IMR-90 (cell line): ENCODE measurements at regions not wholly inside any gene's neighbourhood (a gene's known extent, or its start where the extent isn't known, plus 50 kb on each side); places are given as distances from the start of the nearest gene placed in this dataset.

Experiments
- ATAC-seq: fragments of 200-7000 bp; cut with Tn5 transposase; 2 replicates; pipeline ENCODE4 v1.9.1; 2020; ENCODE audit warnings: low read depth, mild to moderate bottlenecking, moderate library complexity
- BruUV-seq: library from RNA; stranded (reverse); fragments of 400-500 nt; replicated peaks from 2 replicates; lab custom pipeline; 2021; lab: Mats Ljungman, UMichigan
- CTCF ChIA-PET: fragments of 300-600 bp; formaldehyde crosslinking; extraction: SDS; loops from one replicate; lab custom pipeline; 2021; ENCODE audit warnings: antibody characterized with exemption; lab: Yijun Ruan, JAX
- POLR2A ChIA-PET: fragments of 300-600 bp; sonication (Branson Sonifier 250); formaldehyde crosslinking; loops from one replicate; lab custom pipeline; 2022; ENCODE audit warnings: antibody characterized with exemption; ENCODE audit not compliant: unreplicated experiment; lab: Charles Lee
- DNase-seq: peaks from one replicate; pipeline ENCODE4 v3.0.0; 2013
- H2AFZ ChIP-seq: replicated peaks from 2 replicates; pipeline ENCODE3; 2013; ENCODE audit warnings: low read length, mild to moderate bottlenecking; ENCODE audit not compliant: poor library complexity
- H2AK5ac ChIP-seq: 2 replicates; pipeline ENCODE4 v1.6.1; 2013; ENCODE audit warnings: low read depth, low read length, inconsistent platforms
- H2AK9ac ChIP-seq: replicated peaks from 2 replicates; pipeline ENCODE3; 2013; ENCODE audit warnings: mild to moderate bottlenecking, low read depth, low read length, moderate library complexity; ENCODE audit not compliant: poor library complexity
- H2BK120ac ChIP-seq: 2 replicates; pipeline ENCODE4 v1.6.1; 2013; ENCODE audit warnings: low read depth, low read length, inconsistent platforms
- H2BK15ac ChIP-seq: 3 replicates; pipeline ENCODE4 v1.6.1; 2013; ENCODE audit warnings: low read depth, low read length, inconsistent platforms
- H2BK20ac ChIP-seq: 2 replicates; pipeline ENCODE4 v1.6.1; 2013; ENCODE audit warnings: low read depth, mild to moderate bottlenecking, inconsistent platforms, low read length, moderate library complexity
- H2BK5ac ChIP-seq: 2 replicates; pipeline ENCODE4 v1.6.1; 2013; ENCODE audit warnings: mild to moderate bottlenecking, low read depth, low read length, inconsistent platforms; ENCODE audit not compliant: poor library complexity, severe bottlenecking
- H3K14ac ChIP-seq: replicated peaks from 2 replicates; pipeline ENCODE4 v1.6.1; 2013; ENCODE audit warnings: low read depth, low read length, inconsistent platforms
- H3K18ac ChIP-seq: 2 replicates; pipeline ENCODE4 v1.6.1; 2013; ENCODE audit warnings: low read depth, low read length, control low read depth
- H3K23ac ChIP-seq: 2 replicates; pipeline ENCODE4 v1.6.1; 2013; ENCODE audit warnings: low read depth, low read length, inconsistent platforms
- H3K27ac ChIP-seq: 2 replicates; pipeline ENCODE4 v1.5.1; 2013; ENCODE audit warnings: mild to moderate bottlenecking, control low read depth, low read length; ENCODE audit not compliant: insufficient read depth
- H3K27me3 ChIP-seq: 2 replicates; pipeline ENCODE4 v1.6.1; 2013; ENCODE audit warnings: low read length; ENCODE audit not compliant: control insufficient read depth, insufficient read depth
- H3K36me3 ChIP-seq: 2 replicates; pipeline ENCODE4 v1.6.1; 2013; ENCODE audit warnings: low read length, mixed read lengths; ENCODE audit not compliant: control insufficient read depth, insufficient read depth
- H3K4ac ChIP-seq: 2 replicates; pipeline ENCODE4 v1.6.1; 2013; ENCODE audit warnings: low read depth, low read length, inconsistent platforms
- H3K4me1 ChIP-seq: 2 replicates; pipeline ENCODE4 v1.6.1; 2013; ENCODE audit warnings: low read length, mixed read lengths; ENCODE audit not compliant: control insufficient read depth, insufficient read depth
- H3K4me2 ChIP-seq: 2 replicates; pipeline ENCODE4 v1.6.1; 2013; ENCODE audit warnings: low read depth, mild to moderate bottlenecking, control low read depth, low read length, moderate library complexity
- H3K4me3 ChIP-seq: 2 replicates; pipeline ENCODE4 v1.5.1; 2013; ENCODE audit warnings: low read depth, mild to moderate bottlenecking, control low read depth, low read length, moderate library complexity; ENCODE audit not compliant: insufficient read depth
- H3K56ac ChIP-seq: 2 replicates; pipeline ENCODE4 v1.6.1; 2013; ENCODE audit warnings: low read length, inconsistent platforms; ENCODE audit not compliant: insufficient read depth; ENCODE audit errors: extremely low read depth
- H3K79me1 ChIP-seq, 2 experiments: 2 replicates each; pipeline ENCODE4 v1.6.1; 2013; ENCODE audit warnings: low read length in 2 of 2, inconsistent platforms in 1 of 2, low read depth in 1 of 2
- H3K9ac ChIP-seq: 2 replicates; pipeline ENCODE4 v1.6.1; 2013; ENCODE audit warnings: low read depth, low read length, control low read depth
- H3K9me1 ChIP-seq: 2 replicates; pipeline ENCODE4 v1.6.1; 2013; ENCODE audit warnings: low read length, inconsistent platforms; ENCODE audit not compliant: insufficient read depth
- H3K9me3 ChIP-seq: 2 replicates; pipeline ENCODE4 v1.6.1; 2013; ENCODE audit warnings: low read length; ENCODE audit not compliant: control insufficient read depth, insufficient read depth
- H4K20me1 ChIP-seq: 2 replicates; pipeline ENCODE4 v1.6.1; 2013; ENCODE audit warnings: low read length, inconsistent platforms; ENCODE audit not compliant: insufficient read depth
- H4K5ac ChIP-seq: 2 replicates; pipeline ENCODE4 v1.6.1; 2013; ENCODE audit warnings: mild to moderate bottlenecking, low read depth, low read length, control low read depth
- H4K8ac ChIP-seq, 2 experiments: 2 replicates each; pipeline ENCODE4 v1.6.1; 2013; ENCODE audit warnings: low read depth in 2 of 2, low read length in 2 of 2, control low read depth in 1 of 2, inconsistent platforms in 1 of 2
- H4K91ac ChIP-seq: 2 replicates; pipeline ENCODE4 v1.6.1; 2013; ENCODE audit warnings: low read depth, low read length, inconsistent platforms; ENCODE audit not compliant: insufficient read depth
- BHLHE40 ChIP-seq: fragments of 150-350 bp; IDR thresholded peaks from 2 replicates; pipeline ENCODE4 v1.6.1; 2016; ENCODE audit warnings: mild to moderate bottlenecking, low read depth, low read length
- CEBPB ChIP-seq: IDR thresholded peaks from 2 replicates; pipeline ENCODE4 v1.6.1; 2012; ENCODE audit warnings: low read depth, low read length, improper control_type of control experiment
- CHD1 ChIP-seq: IDR thresholded peaks from 2 replicates; pipeline ENCODE4 v1.6.1; 2012; ENCODE audit warnings: low read depth, low read length, improper control_type of control experiment
- FOS ChIP-seq: fragments of 150-350 bp; IDR thresholded peaks from 2 replicates; pipeline ENCODE4 v1.6.1; 2016; ENCODE audit warnings: low read depth, low read length
- MAFK ChIP-seq: IDR thresholded peaks from 2 replicates; pipeline ENCODE4 v1.6.1; 2012; ENCODE audit warnings: low read depth, low read length, improper control_type of control experiment
- MAZ ChIP-seq: IDR thresholded peaks from 2 replicates; pipeline ENCODE4 v1.6.1; 2012; ENCODE audit warnings: low read depth, mild to moderate bottlenecking, low read length, improper control_type of control experiment, moderate library complexity, borderline replicate concordance
- MXI1 ChIP-seq: IDR thresholded peaks from 2 replicates; pipeline ENCODE4 v1.6.1; 2012; ENCODE audit warnings: low read depth, mild to moderate bottlenecking, low read length, moderate library complexity, borderline replicate concordance
- NFE2L2 ChIP-seq: fragments of 150-350 bp; IDR thresholded peaks from 2 replicates; pipeline ENCODE4 v1.6.1; 2016; ENCODE audit warnings: low read depth, mild to moderate bottlenecking, low read length
- POLR2A ChIP-seq: IDR thresholded peaks from 2 replicates; pipeline ENCODE4 v1.6.1; 2012; ENCODE audit warnings: mild to moderate bottlenecking, low read depth, low read length
- RAD21 ChIP-seq: IDR thresholded peaks from 2 replicates; pipeline ENCODE4 v1.6.1; 2012; ENCODE audit warnings: low read length, improper control_type of control experiment
- RCOR1 ChIP-seq: IDR thresholded peaks from 2 replicates; pipeline ENCODE4 v1.6.1; 2012; ENCODE audit warnings: mild to moderate bottlenecking, low read length, improper control_type of control experiment; ENCODE audit not compliant: insufficient replicate concordance
- RFX5 ChIP-seq: IDR thresholded peaks from 2 replicates; pipeline ENCODE4 v1.8.0; 2012; ENCODE audit warnings: low read depth, mild to moderate bottlenecking, low read length, moderate library complexity
- SMC3 ChIP-seq: fragments of 150-350 bp; IDR thresholded peaks from 2 replicates; pipeline ENCODE4 v1.6.1; 2016; ENCODE audit warnings: low read depth, mild to moderate bottlenecking, antibody characterized with exemption, low read length, moderate library complexity
- WGBS, 2 experiments: methylation state at CpG; one replicate each; pipeline versions ENCODE4 v1.1.5 to v1.1.7; 2013; ENCODE audit warnings: missing lambda C conversion rate in 2 of 2; ENCODE audit not compliant: insufficient read length in 1 of 2; ENCODE audit errors: extremely low coverage in 2 of 2; 5-methylcytosine and 5-hydroxymethylcytosine counted together
- dilution Hi-C: fragments of 300-500 bp; cut with HindIII; formaldehyde crosslinking; loops from one replicate; pipeline ENCODE4 v1.14.3; 2018; ENCODE audit warnings: low sequenced_read_pairs; ENCODE audit not compliant: unreplicated experiment
- in situ Hi-C: fragments of 300-500 bp; cut with MboI; formaldehyde crosslinking; loops from 3 replicates; pipeline ENCODE4 v1.14.3; 2019; ENCODE audit warnings: low sequenced_read_pairs, inconsistent platforms, mixed read lengths
- intact Hi-C: fragments of 100-400 bp; cut with micrococcal nuclease; formaldehyde crosslinking; loops from 2 replicates; pipeline ENCODE4 v1.10.0; 2022
- TF ChIP-seq, protein P1 (sequence below): conservative IDR thresholded peaks from 2 replicates; pipeline ENCODE4 v1.5.1; 2012; ENCODE audit warnings: mild to moderate bottlenecking, low read depth, low read length, improper control_type of control experiment
- TF ChIP-seq, protein P2 (sequence below): fragments of 150-350 bp; IDR thresholded peaks from 2 replicates; pipeline ENCODE4 v1.6.1; 2016; ENCODE audit warnings: low read depth, mild to moderate bottlenecking, low read length, moderate library complexity, borderline replicate concordance
- TF ChIP-seq, protein P3 (sequence below): fragments of 150-350 bp; IDR thresholded peaks from 2 replicates; pipeline ENCODE4 v1.6.1; 2017; ENCODE audit warnings: mild to moderate bottlenecking, antibody characterized with exemption, low read length, low read depth

DNA sequence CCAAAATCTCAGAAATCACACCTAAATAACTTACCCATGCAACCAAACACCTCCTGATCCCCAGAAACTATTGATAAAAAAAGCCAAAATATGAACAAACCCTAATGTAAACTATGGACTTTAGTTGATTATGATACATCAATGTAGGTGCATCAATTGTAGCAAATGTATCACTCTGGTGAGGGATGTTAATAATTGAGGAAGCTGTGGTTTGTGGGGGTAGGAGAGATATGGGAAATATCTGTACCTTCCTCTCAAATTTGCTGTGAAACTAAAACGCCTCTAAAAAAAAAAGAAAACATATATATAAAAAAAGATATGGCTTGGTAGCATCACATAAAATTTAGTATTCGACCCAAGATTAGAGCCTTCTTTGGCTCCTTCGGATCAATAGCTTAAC lies 144.3 kb upstream of the CPEB2 start:
- in situ Hi-C loops, result loop anchor here (25.0 kb wide), 1 partner anchor 604 kb away; the partner anchor contains the start of gene CC2D2A
- H3K79me1 ChIP-seq, result no peaks in the 10 kb centered on the region
- H3K4me3 ChIP-seq, result no peak overlapping the region
- H4K20me1 ChIP-seq, result no peaks in the 10 kb centered on the region
- no peak overlapping the region for H4K8ac ChIP-seq
- no peak overlapping the region for H2BK120ac ChIP-seq
- no peaks in the 10 kb centered on the region for H3K9me1 ChIP-seq
- WGBS, 2 experiments, result no CpG with 5 or more reads among the region's 3 CpGs
- H3K9me3 ChIP-seq, result no peaks in the 10 kb centered on the region
- no peak overlapping the region for H3K23ac ChIP-seq
- no peak overlapping the region for H3K27ac ChIP-seq
- H3K4me1 ChIP-seq, result peaks cover 5% of the 10 kb centered on the region
- no peak overlapping the region for H3K4ac ChIP-seq
- H3K27me3 ChIP-seq, result peaks cover 2% of the 10 kb centered on the region; the same call in 1 of the 2 replicates
- ChIA-PET CTCF (interaction anchor here (0.7 kb wide), 1 partner anchor 60 kb away, joined by 4 read pairs; no protein-coding TSS in a partner anchor), POLR2A (no interaction called here)
- no TSS peak for BruUV-seq
- no peak overlapping the region for H2BK5ac ChIP-seq
- no peak overlapping the region for H2AK9ac ChIP-seq
- H3K9ac ChIP-seq, result no peak overlapping the region
- H2BK20ac ChIP-seq, result no peak overlapping the region
- no peak overlapping the region for H3K4me2 ChIP-seq
- no peak for TF ChIP-seq MAFK
- TF ChIP-seq RFX5, result no peak
- no peak for TF ChIP-seq SMC3
- TF ChIP-seq, protein P1, sequence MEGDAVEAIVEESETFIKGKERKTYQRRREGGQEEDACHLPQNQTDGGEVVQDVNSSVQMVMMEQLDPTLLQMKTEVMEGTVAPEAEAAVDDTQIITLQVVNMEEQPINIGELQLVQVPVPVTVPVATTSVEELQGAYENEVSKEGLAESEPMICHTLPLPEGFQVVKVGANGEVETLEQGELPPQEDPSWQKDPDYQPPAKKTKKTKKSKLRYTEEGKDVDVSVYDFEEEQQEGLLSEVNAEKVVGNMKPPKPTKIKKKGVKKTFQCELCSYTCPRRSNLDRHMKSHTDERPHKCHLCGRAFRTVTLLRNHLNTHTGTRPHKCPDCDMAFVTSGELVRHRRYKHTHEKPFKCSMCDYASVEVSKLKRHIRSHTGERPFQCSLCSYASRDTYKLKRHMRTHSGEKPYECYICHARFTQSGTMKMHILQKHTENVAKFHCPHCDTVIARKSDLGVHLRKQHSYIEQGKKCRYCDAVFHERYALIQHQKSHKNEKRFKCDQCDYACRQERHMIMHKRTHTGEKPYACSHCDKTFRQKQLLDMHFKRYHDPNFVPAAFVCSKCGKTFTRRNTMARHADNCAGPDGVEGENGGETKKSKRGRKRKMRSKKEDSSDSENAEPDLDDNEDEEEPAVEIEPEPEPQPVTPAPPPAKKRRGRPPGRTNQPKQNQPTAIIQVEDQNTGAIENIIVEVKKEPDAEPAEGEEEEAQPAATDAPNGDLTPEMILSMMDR, result no peak
- no peak for TF ChIP-seq RCOR1
- TF ChIP-seq MXI1, result no peak
- TF ChIP-seq RAD21, result no peak
- TF ChIP-seq, protein P2, sequence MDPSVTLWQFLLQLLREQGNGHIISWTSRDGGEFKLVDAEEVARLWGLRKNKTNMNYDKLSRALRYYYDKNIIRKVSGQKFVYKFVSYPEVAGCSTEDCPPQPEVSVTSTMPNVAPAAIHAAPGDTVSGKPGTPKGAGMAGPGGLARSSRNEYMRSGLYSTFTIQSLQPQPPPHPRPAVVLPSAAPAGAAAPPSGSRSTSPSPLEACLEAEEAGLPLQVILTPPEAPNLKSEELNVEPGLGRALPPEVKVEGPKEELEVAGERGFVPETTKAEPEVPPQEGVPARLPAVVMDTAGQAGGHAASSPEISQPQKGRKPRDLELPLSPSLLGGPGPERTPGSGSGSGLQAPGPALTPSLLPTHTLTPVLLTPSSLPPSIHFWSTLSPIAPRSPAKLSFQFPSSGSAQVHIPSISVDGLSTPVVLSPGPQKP, result no peak
- TF ChIP-seq POLR2A, result no peak
- no peak for TF ChIP-seq MAZ
- TF ChIP-seq BHLHE40, result no peak
- TF ChIP-seq CEBPB, result no peak
- TF ChIP-seq FOS, result no peak
- TF ChIP-seq CHD1, result no peak
- TF ChIP-seq, protein P3, sequence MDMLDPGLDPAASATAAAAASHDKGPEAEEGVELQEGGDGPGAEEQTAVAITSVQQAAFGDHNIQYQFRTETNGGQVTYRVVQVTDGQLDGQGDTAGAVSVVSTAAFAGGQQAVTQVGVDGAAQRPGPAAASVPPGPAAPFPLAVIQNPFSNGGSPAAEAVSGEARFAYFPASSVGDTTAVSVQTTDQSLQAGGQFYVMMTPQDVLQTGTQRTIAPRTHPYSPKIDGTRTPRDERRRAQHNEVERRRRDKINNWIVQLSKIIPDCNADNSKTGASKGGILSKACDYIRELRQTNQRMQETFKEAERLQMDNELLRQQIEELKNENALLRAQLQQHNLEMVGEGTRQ, result no peak
- TF ChIP-seq NFE2L2, result no peak
- no peak overlapping the region for H3K56ac ChIP-seq
- DNase-seq, result no peak
- no peak overlapping the region for H3K18ac ChIP-seq
- no peaks in the 10 kb centered on the region for H3K36me3 ChIP-seq
- dilution Hi-C loops, result no loop called here
- ATAC-seq, result no peak
- no peak overlapping the region for H2AK5ac ChIP-seq
- intact Hi-C loops, result loop anchor here (10.0 kb wide), 1 partner anchor 1203 kb away; no protein-coding TSS in a partner anchor
- H4K91ac ChIP-seq, result no peak overlapping the region
- no peak overlapping the region for H3K14ac ChIP-seq
- no peak overlapping the region for H2AFZ ChIP-seq
- H4K5ac ChIP-seq, result no peak overlapping the region
- H2BK15ac ChIP-seq, result no peak overlapping the region
